GM12875 (cell line): ENCODE measurements at regions not wholly inside any gene's neighbourhood (a gene's known extent, or its start where the extent isn't known, plus 50 kb on each side); places are given as distances from the start of the nearest gene placed in this dataset.
"Not testable (repeated sequence)": the region's sequence is repeated elsewhere in the genome, so short reads cannot be mapped to it uniquely, and the experiment has no call there.

Experiments
- H3K4me3 ChIP-seq: one replicate; pipeline ENCODE4 v1.5.1; 2011; ENCODE audit warnings: low read depth, low read length, control low read depth
- TF ChIP-seq, protein P1 (sequence below): IDR thresholded peaks from 2 replicates; pipeline ENCODE4 v1.5.1; 2011; ENCODE audit warnings: low read depth, mild to moderate bottlenecking, control low read depth, inconsistent platforms, low read length, moderate library complexity, borderline replicate concordance; ENCODE audit not compliant: insufficient read depth

DNA sequence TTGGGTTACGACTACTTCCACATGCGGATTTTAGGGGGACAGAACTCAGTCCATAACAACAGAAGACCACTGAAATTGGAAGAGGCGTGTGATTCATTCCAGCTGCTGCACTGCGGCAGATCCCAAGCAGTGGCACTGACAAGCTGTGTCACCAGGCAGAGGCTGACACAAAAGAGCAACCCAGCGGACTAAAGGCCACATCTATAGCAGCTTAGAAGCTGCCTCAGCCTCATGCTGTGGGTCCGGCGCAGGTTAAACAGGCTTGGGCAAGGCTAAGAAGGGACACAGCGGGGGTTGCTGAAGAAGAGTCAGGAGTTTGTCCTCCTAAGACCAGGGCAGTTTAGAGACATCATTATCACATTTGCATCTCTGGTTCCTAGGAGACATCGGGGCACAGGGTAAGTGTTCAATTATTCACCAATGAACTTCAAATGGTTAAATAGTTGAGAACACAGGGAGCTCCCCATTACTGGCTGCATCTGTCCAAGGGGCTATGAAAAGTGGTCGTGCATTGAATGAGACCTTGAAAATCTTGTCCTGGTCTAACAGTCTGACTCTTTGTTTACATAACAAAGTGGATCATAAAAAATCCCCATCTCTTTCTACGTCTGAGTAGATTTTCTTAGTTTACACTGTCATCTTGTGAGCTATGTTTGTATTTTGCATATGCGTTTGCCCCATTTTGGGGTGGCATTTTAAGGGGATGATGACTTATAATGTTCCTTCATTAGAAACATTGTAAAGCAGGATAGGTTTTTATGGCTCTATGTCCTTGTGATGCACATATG, 162.3 kb upstream of the TRIB2 start:
- no peak overlapping the region for H3K4me3 ChIP-seq
- TF ChIP-seq, protein P1, sequence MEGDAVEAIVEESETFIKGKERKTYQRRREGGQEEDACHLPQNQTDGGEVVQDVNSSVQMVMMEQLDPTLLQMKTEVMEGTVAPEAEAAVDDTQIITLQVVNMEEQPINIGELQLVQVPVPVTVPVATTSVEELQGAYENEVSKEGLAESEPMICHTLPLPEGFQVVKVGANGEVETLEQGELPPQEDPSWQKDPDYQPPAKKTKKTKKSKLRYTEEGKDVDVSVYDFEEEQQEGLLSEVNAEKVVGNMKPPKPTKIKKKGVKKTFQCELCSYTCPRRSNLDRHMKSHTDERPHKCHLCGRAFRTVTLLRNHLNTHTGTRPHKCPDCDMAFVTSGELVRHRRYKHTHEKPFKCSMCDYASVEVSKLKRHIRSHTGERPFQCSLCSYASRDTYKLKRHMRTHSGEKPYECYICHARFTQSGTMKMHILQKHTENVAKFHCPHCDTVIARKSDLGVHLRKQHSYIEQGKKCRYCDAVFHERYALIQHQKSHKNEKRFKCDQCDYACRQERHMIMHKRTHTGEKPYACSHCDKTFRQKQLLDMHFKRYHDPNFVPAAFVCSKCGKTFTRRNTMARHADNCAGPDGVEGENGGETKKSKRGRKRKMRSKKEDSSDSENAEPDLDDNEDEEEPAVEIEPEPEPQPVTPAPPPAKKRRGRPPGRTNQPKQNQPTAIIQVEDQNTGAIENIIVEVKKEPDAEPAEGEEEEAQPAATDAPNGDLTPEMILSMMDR: no peak

DNA sequence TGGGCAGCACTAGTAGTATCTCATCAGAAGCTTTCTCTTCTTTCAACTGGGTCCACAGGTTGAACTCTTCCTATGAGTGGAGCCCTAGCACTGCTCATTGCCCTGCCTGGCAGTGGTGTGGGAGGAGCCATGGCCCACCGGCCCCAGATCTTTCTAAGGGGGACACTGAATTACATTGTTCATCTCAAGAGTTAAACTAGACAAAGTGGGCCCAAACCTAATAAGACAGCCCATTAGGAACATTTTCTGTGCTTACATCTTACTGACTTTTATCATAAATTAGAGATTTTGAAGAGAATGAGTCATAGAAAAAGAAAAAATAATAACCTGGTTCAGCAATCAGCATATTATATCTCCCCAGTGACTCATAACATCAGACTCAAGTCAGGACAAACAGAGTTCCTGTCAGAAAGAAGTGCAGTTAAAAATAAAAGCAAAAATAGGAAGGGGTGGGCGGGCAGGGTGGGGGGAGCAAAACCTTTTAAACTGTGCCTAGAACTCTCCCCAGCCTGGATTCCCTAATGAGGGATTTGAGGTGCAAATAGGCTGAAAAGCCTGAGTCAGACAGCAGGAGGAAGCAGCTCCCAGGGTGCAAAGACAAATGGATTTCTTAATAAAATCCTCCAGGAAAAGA, 161.6 kb upstream of the TRIB2 start:
- no peak overlapping the region for H3K4me3 ChIP-seq
- TF ChIP-seq, protein P1: no peak

DNA sequence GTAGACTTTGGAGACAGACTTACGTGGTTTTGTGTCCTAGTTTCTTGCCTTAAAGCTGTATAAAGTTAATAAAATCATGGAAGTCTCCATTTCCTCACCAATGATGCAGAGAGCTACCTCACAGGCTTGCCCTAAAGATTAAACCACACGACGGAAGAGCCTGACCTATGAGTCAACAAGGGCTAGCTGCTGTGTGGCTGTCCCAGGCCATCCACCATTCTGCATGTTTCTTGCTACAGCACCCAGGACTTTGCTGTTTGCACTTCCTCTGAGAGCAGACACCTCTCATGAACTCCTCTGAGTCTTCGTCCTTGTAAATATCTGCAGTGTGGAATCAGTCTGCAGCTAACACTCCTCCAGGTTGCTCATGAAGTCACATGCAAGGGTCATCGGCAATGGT, 160.0 kb upstream of the TRIB2 start:
- TF ChIP-seq, protein P1: no peak
- no peak overlapping the region for H3K4me3 ChIP-seq

DNA sequence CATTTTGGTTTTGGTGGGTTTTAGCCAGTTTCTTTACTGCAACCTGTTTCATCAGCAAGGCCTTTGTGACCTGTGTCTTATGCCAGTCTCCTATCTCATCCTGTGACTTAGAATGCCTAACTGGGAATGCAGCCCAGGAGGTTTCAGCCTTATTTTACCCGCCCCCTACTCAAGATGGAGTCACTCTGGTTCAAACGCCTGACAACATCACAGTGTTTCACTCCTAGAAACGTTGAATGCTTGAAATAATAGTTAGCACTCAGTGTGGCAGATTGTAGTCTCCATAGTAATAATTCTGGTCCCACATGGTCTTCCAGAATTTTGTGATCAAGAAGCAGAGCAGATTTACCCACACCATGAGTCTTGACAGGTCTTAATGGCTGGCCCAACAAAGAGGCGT, 159.0 kb upstream of the TRIB2 start:
- no peak overlapping the region for H3K4me3 ChIP-seq
- TF ChIP-seq, protein P1: no peak

DNA sequence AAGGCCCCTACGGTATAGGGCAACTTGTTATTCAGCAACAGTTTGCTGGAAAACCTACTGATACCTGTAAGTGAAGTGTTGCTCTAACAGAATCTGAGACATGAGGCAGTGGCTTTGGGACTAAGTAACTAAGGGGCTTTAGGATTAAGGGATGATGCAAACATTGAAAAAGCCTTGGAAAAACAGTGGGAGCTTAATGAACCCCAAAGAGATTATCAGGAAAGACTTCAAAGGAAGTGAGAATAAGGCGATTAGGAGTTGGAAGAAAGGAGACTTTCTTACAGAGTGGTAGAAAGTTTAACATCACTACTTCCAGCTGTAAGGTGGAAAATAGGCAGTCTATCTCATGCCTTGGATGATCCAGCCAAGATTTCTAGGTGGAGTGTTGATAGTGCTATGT, 158.2 kb upstream of the TRIB2 start:
- TF ChIP-seq, protein P1: no peak
- no peak overlapping the region for H3K4me3 ChIP-seq

DNA sequence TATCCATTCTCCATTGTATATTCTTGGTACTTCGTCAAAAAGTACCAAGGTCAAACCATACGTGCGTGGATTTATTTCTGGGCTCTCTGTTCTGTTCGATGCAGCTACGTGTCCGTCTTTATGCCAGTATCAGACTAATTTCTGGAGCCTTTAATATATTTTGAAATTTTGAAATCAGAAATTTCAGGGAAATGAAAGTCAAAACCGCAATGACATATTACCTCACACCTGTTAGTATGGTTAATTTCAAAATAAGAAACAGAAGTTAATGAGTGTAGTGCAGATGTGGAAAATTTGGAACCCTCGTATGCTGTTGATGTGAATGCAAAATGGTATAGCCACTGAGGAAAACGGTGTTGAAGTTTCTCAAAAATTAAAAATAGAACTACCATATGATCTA, 156.1 kb upstream of the TRIB2 start:
- H3K4me3 ChIP-seq: no peak overlapping the region
- TF ChIP-seq, protein P1: no peak

DNA sequence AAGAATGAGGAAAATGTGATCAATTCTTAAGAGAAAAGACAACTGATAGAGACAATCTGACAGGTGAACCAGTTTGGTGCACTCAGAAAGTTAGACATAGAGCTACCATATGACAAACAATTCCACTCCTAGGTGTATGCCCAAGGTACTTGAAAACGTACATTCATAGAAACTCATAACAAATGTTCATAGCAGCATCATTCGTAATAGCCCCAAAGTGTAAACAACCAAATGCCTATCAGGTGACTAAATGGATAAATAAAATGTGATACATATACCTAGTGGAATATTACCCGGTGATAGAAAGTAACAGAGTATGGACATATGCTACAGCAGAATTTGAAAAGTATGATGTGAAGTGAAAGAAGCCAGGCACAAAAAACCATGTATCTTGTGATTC, 149.3 kb upstream of the TRIB2 start:
- TF ChIP-seq, protein P1: no peak
- no peak overlapping the region for H3K4me3 ChIP-seq

DNA sequence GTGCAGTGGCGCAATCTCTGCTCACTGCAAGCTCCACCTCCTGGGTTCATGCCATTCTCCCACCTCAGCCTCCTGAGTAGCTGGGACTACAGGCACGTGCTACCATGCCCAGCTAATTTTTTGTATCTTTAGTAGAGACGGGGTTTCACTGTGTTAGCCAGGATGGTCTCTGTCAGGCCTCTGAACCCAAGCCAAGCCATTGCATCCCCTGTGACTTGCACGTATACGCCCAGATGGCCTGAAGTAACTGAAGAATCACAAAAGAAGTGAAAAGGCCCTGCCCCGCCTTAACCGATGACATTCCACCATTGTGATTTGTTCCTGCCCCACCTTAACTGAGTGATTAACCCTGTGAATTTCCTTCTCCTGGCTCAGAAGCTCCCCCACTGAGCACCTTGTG, 147.2 kb upstream of the TRIB2 start:
- not testable (repeated sequence) for H3K4me3 ChIP-seq

DNA sequence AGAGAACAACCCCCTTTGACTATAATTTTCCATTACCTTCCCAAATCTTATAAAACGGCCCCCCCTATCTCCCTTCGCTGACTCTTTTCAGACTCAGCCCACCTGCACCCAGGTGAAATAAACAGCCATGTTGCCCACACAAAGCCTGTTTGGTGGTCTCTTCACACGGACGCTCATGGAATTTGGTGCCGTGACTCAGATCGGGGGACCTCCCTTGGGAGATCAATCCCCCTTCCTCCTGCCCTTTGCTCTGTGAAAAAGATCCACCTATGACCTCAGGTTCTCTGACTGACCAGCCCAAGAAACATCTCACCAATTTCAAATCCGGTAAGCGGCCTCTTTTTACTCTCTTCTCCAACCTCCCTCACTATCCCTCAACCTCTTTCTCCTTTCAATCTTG, 146.8 kb upstream of the TRIB2 start:
- not testable (repeated sequence) for H3K4me3 ChIP-seq
